ENCODE measurements at regions not wholly inside any gene's neighbourhood (a gene's known extent, or its start where the extent isn't known, plus 50 kb on each side); places are given as distances from the start of the nearest gene placed in this dataset.
"Not testable (repeated sequence)": the region's sequence is repeated elsewhere in the genome, so short reads cannot be mapped to it uniquely, and the experiment has no call there.

GRCh38 chr4:77443941-77444340, 161.7 kb upstream of the CXCL13 start:
- DNase-seq (ENCODE audit: low spot score): no peak

- no peak for DNase-seq (ENCODE audit: low spot score)
Measured at GRCh38 chr4:77445823-77446222, 159.8 kb upstream of the CXCL13 start.

- no peak for DNase-seq (ENCODE audit: low spot score)
Measured at GRCh38 chr4:77446601-77447000, 159.0 kb upstream of the CXCL13 start.

- no peak for DNase-seq (ENCODE audit: low spot score)
Measured at GRCh38 chr4:77449171-77449570, 156.4 kb upstream of the CXCL13 start.

GRCh38 chr4:77450006-77450405, 155.6 kb upstream of the CXCL13 start:
- DNase-seq (ENCODE audit: low spot score): no peak

- DNase-seq (ENCODE audit: low spot score): no peak
Measured at GRCh38 chr4:77451530-77451929, 154.1 kb upstream of the CXCL13 start.

GRCh38 chr4:77452117-77452516, 153.5 kb upstream of the CXCL13 start:
- DNase-seq (ENCODE audit: low spot score): not testable (repeated sequence)

GRCh38 chr4:77453911-77454310, 151.7 kb upstream of the CXCL13 start:
- no peak for DNase-seq (ENCODE audit: low spot score)

- DNase-seq (ENCODE audit: low spot score): no peak
Measured at GRCh38 chr4:77454858-77455257, 150.8 kb upstream of the CXCL13 start.

- DNase-seq (ENCODE audit: low spot score): not testable (repeated sequence)
Measured at GRCh38 chr4:77464100-77464499, 141.5 kb upstream of the CXCL13 start.

- DNase-seq (ENCODE audit: low spot score): peak; percentile 29
Measured at GRCh38 chr4:77465271-77465670, 140.3 kb upstream of the CXCL13 start.

GRCh38 chr4:77466430-77466829, 139.2 kb upstream of the CXCL13 start:
- no peak for DNase-seq (ENCODE audit: low spot score)

- DNase-seq (ENCODE audit: low spot score): no peak
Measured at GRCh38 chr4:77471821-77472495, 133.7 kb upstream of the CXCL13 start.

- DNase-seq (ENCODE audit: low spot score): no peak
Measured at GRCh38 chr4:77473509-77473908, 132.1 kb upstream of the CXCL13 start.

- DNase-seq (ENCODE audit: low spot score): no peak
Measured at GRCh38 chr4:77481856-77482255, 123.8 kb upstream of the CXCL13 start.

GRCh38 chr4:77488882-77489281, 116.7 kb upstream of the CXCL13 start:
- DNase-seq (ENCODE audit: low spot score): no peak

- no peak for DNase-seq (ENCODE audit: low spot score)
Measured at GRCh38 chr4:77493120-77493752, 112.4 kb upstream of the CXCL13 start.

GRCh38 chr4:77493829-77494551, 111.6 kb upstream of the CXCL13 start:
- DNase-seq (ENCODE audit: low spot score): no peak

GRCh38 chr4:77496457-77496856, 109.2 kb upstream of the CXCL13 start:
- DNase-seq (ENCODE audit: low spot score): peak; percentile 32

- no peak for DNase-seq (ENCODE audit: low spot score)
Measured at GRCh38 chr4:77500801-77501200, 104.8 kb upstream of the CXCL13 start.

- no peak for DNase-seq (ENCODE audit: low spot score)
Measured at GRCh38 chr4:77501240-77501639, 104.4 kb upstream of the CXCL13 start.

GRCh38 chr4:77501851-77502250, 103.8 kb upstream of the CXCL13 start:
- DNase-seq (ENCODE audit: low spot score): no peak

GRCh38 chr4:77504407-77504806, 101.2 kb upstream of the CXCL13 start:
- no peak for DNase-seq (ENCODE audit: low spot score)

Data from mucosa of gallbladder (tissue), 1 donor.